ENCODE measurements at regions not wholly inside any gene's neighbourhood (a gene's known extent, or its start where the extent isn't known, plus 50 kb on each side); places are given as distances from the start of the nearest gene placed in this dataset.

DNA sequence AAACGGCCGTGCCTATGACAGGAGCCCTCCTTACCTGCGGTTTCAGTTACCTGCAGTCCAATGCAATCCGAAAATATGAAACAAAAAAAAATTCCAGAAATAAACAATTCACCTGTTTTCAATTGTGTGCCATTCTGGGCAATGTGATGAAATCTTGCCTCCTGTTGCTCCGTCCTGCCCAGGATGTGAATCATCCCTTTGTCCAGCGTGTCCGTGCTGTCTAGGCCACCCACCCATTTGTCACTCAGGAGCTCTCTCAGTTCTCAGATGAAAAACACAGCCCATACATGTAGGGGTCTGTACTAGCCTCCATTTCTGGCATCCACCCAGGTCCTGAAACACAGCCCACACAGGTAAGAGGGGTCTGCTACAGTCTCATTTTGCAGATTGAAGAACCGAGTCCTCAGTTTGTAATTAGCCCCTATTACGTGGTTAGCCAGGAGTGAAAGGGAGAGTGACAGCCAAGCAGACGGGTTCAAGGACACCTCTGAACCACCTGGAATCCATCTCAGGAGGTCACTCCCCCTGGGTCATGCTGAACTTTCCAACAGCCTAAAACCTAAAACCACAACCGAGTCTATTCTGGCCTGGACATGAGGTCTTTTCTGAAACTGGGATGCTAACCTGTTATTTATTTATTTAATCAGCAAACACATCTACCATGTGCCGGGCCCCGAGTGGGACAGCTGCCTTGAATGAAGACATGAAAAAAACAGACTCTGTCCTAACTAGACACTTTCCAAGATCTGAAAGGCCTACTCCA, 317.2 kb downstream of the SHANK2 start:
- Histone ChIP-seq H3K27me3 (ENCODE audit: control insufficient read depth in 1 of 2, insufficient read depth in 2 of 2, low read length in 2 of 2) (no peaks in the 10 kb centered on the region), H3K4me2 (ENCODE audit: low read depth, low read length) (no peak overlapping the region), H3K36me3 (replicated peaks in 1 of 2; ENCODE audit: control insufficient read depth in 1 of 2, insufficient read depth in 2 of 2, low read length in 2 of 2) (peaks cover 4 to 22% of the 10 kb centered on the region in 2 experiments; a peak in 4 of 5 replicates), H2AFZ (ENCODE audit: low read length) (no peak overlapping the region), H3K9me3 (ENCODE audit: low read length) (no peaks in the 10 kb centered on the region), H3K4me1 (ENCODE audit: insufficient read depth, low read length) (peaks cover 10% of the 10 kb centered on the region; the same call in 1 of the 2 replicates), H3K27ac (ENCODE audit: extremely low read length, insufficient read depth, low read length) (no peak overlapping the region), H3K4me3 (replicated peaks in 1 of 3; ENCODE audit: insufficient read depth in 1 of 3, low read depth in 2 of 3, low read length in 3 of 3) (no peak overlapping the region), H4K20me1 (ENCODE audit: insufficient read depth, low read length) (peaks cover 6% of the 10 kb centered on the region; the same call in 1 of the 2 replicates), H3K79me2 (ENCODE audit: insufficient read depth, low read length) (peaks cover 4% of the 10 kb centered on the region), H3K9ac (ENCODE audit: insufficient read depth, low read depth, low read length) (no peak overlapping the region)
- BruUV-seq (replicated peaks) = no TSS peak
- ChIA-PET POLR2A (interaction anchor here (0.6 kb wide), 1 partner anchor 122 kb away, joined by 3 read pairs; no protein-coding TSS in a partner anchor), CTCF (ENCODE audit: low intra/inter-chr PET ratio, low total read pairs) (no interaction called here)
- FAIRE-seq = no peak
- DNase-seq (ENCODE audit: low spot score) = peak; percentile 10
- intact Hi-C loops (cut with micrococcal nuclease; ENCODE audit: unreplicated experiment) (no loop called here), in situ Hi-C loops (cut with HindIII; ENCODE audit: extremely low pct_ligation_motif_present, low pct_unique_long_range_greater_than_20kb) (no loop called here)
- 87% methylated on average over 13 of the region's 13 CpGs for WGBS (ENCODE audit: low lambda C conversion rate)
- ATAC-seq = no peak; the same call in 2 of the 3 replicates
- TF ChIP-seq, protein P1, sequence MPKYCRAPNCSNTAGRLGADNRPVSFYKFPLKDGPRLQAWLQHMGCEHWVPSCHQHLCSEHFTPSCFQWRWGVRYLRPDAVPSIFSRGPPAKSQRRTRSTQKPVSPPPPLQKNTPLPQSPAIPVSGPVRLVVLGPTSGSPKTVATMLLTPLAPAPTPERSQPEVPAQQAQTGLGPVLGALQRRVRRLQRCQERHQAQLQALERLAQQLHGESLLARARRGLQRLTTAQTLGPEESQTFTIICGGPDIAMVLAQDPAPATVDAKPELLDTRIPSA (CRISPR knock-in tag; IDR thresholded peaks at IDR 0.05; ENCODE audit: borderline replicate concordance) = no peak
- TF ChIP-seq SAFB2 (CRISPR knock-in tag; IDR thresholded peaks at IDR 0.05; ENCODE audit: borderline replicate concordance, low read depth) (no peak), MEIS2 (CRISPR knock-in tag; IDR thresholded peaks at IDR 0.05) (no peak), CEBPG (CRISPR knock-in tag; IDR thresholded peaks at IDR 0.05) (0 out of 2 replicates have a peak, but pooled peaks have one; percentile 48), ATF1 (CRISPR knock-in tag; IDR thresholded peaks at IDR 0.05) (no peak), FOSL2 (CRISPR knock-in tag; IDR thresholded peaks at IDR 0.05) (peak; percentile 88), CBX1 (IDR thresholded peaks at IDR 0.05; ENCODE audit: low read depth) (no peak), ZNF331 (CRISPR knock-in tag; IDR thresholded peaks at IDR 0.05) (peak; percentile 61; the same call in 1 of the 2 replicates), NR2C2 (CRISPR knock-in tag; IDR thresholded peaks at IDR 0.05; ENCODE audit: borderline replicate concordance) (peak; percentile 31; the same call in 1 of the 2 replicates), SOX5 (CRISPR knock-in tag; IDR thresholded peaks at IDR 0.05; ENCODE audit: borderline replicate concordance) (peak; percentile 13; the same call in 1 of the 2 replicates), SALL1 (CRISPR knock-in tag; IDR thresholded peaks at IDR 0.05) (no peak), NFE2L2 (IDR thresholded peaks at IDR 0.05; ENCODE audit: low read length) (no peak)
- TF ChIP-seq, protein P2, sequence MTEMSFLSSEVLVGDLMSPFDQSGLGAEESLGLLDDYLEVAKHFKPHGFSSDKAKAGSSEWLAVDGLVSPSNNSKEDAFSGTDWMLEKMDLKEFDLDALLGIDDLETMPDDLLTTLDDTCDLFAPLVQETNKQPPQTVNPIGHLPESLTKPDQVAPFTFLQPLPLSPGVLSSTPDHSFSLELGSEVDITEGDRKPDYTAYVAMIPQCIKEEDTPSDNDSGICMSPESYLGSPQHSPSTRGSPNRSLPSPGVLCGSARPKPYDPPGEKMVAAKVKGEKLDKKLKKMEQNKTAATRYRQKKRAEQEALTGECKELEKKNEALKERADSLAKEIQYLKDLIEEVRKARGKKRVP (CRISPR knock-in tag; IDR thresholded peaks at IDR 0.05) = peak in 1 of 2 experiments; percentile 96; a peak in 2 of 4 replicates
- TF ChIP-seq, protein P3, sequence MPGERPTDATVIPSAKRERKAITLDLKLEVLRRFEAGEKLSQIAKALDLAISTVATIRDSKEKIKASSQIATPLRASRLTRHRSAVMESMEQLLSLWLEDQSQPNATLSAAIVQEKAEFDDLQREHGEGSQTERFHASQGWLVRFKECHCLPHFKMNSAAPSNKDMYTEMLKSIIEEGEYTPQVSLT (CRISPR knock-in tag; IDR thresholded peaks at IDR 0.05; ENCODE audit: borderline replicate concordance, low read depth) = no peak
